ENCODE measurements at regions not wholly inside any gene's neighbourhood (a gene's known extent, or its start where the extent isn't known, plus 50 kb on each side); places are given as distances from the start of the nearest gene placed in this dataset.
"Not testable (repeated sequence)": the region's sequence is repeated elsewhere in the genome, so short reads cannot be mapped to it uniquely, and the experiment has no call there.

DNA sequence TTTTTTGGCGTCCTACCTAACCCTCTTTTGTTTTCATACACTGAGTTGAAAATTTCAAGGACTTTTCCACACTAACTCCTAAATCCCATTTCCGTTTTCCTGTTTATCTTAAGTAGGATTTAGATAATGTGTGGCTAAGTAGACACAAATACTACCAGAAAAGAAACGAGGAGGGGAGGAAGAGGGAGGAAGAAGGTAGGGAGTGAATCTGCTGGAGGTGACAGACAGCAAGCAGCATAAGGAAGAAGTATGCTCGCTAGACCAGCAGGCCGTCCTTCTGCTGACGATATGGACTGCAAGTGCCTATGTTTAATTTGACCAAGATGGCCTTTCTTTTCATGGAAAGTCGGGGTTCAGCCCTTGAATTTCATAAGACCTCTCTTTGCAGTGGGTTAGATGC is 256.9 kb upstream of the RAB4A start:
- TF ChIP-seq, protein P1, sequence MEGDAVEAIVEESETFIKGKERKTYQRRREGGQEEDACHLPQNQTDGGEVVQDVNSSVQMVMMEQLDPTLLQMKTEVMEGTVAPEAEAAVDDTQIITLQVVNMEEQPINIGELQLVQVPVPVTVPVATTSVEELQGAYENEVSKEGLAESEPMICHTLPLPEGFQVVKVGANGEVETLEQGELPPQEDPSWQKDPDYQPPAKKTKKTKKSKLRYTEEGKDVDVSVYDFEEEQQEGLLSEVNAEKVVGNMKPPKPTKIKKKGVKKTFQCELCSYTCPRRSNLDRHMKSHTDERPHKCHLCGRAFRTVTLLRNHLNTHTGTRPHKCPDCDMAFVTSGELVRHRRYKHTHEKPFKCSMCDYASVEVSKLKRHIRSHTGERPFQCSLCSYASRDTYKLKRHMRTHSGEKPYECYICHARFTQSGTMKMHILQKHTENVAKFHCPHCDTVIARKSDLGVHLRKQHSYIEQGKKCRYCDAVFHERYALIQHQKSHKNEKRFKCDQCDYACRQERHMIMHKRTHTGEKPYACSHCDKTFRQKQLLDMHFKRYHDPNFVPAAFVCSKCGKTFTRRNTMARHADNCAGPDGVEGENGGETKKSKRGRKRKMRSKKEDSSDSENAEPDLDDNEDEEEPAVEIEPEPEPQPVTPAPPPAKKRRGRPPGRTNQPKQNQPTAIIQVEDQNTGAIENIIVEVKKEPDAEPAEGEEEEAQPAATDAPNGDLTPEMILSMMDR (IDR thresholded peaks at IDR 0.05; ENCODE audit: low read depth, low read length, missing control alignments): no peak
- H3K4me3 ChIP-seq (replicated peaks; ENCODE audit: low read depth, low read length): no peak overlapping the region
- no peak for DNase-seq (ENCODE audit: extremely low read depth, low read depth)

DNA sequence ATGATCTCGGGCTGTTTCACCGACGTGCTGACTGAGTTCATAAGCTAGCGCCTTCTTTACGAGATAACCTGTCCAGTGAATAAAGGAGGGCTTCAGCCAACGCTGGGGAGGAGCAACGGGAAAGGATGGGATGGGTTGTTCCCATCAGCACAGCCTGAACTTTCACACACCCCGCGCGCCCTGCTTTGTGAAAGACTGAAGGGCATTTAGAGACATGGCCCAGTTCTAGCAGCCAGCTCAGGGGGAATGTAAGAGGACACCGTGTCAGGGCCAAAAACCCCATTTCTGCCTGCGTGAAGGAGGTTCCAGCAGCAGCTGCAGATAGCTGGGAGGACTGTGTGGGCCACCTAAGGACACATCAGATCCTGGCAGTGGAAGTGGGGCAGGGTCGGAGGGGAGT is 255.1 kb upstream of the RAB4A start:
- DNase-seq (ENCODE audit: extremely low read depth, low read depth): no peak

DNA sequence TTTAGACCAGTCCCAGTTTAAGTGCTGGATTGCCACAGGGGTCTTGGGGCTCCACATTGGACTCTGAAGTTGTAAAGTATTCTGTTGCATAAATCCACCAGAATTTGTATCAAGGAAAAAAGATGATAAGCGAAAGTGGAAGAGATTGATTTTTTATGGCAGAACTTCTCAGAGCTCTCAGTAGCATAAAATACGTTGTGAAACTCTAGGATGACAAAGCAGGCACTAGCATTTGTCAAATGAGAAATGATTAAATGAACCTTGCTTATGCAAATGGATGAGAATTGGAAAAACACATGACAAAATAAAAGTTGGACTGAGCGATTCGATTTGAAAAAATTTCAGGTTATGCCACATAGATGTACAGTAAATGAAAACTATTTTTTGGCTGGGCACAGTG is 253.8 kb upstream of the RAB4A start:
- TF ChIP-seq, protein P1 (IDR thresholded peaks at IDR 0.05; ENCODE audit: low read depth, low read length, missing control alignments): no peak
- H3K4me3 ChIP-seq (replicated peaks; ENCODE audit: low read depth, low read length): no peak overlapping the region
- no peak for DNase-seq (ENCODE audit: extremely low read depth, low read depth)

More for the DNA sequence above, 255.1 kb upstream of the RAB4A start:
- TF ChIP-seq, protein P1 (IDR thresholded peaks at IDR 0.05; ENCODE audit: low read depth, low read length, missing control alignments): no peak
- H3K4me3 ChIP-seq (replicated peaks; ENCODE audit: low read depth, low read length): no peak overlapping the region

DNA sequence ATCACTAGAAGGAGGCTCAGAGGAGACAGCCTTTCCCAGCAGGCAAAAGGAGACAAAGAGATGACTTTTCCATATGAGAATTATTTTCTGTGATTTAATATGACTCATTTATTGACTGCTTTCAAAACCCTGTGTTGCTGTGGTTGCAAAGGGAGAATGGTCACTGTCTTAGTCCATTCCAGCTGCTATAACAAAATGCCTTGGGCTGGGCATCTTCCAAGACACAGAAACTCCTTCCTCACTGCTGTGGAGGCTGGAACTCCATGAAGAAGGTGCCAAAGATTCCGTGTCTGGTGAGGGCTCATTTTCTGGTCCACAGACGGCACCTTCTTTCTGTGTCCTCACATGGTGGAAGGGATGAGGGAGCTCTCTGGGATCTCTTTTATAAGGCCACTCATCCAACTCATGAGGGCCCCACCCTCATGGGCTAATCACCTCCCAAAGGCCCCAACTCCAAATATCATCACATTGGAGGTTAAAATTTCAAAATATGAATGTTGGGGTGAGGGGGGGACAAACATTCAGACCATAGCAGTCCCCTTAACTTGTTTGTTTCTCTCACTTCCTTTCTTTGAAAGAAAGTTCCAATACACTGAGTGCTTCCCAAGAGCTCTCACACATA is 252.1 kb upstream of the RAB4A start:
- no peak for DNase-seq (ENCODE audit: extremely low read depth, low read depth)
- H3K4me3 ChIP-seq (replicated peaks; ENCODE audit: low read depth, low read length): no peak overlapping the region
- TF ChIP-seq, protein P1 (IDR thresholded peaks at IDR 0.05; ENCODE audit: low read depth, low read length, missing control alignments): no peak

GRCh38 chr1:229019663-229020271 is 251.1 kb upstream of the RAB4A start:
- TF ChIP-seq, protein P1 (IDR thresholded peaks at IDR 0.05; ENCODE audit: low read depth, low read length, missing control alignments): no peak
- no peak for DNase-seq (ENCODE audit: extremely low read depth, low read depth)
- no peak overlapping the region for H3K4me3 ChIP-seq (replicated peaks; ENCODE audit: low read depth, low read length)

DNA sequence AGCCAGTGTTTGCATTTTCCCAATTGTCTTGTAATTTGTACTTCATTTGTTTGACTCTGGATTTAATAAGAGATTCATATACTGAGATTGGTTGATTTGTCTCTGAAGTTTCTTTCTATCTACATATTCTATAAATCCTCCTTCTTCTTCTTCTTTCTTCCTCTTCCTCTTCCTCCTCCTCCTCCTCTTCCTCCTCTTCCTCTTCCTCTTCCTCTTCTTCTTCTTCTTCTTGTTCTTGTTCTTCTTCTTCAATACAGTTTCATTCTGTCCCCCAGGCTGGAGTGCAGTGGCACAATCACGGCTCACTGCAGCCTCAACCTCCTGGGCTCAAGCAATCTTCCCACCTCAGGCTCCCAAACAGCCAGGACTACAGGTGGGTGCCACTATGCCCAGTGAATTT is 249.9 kb upstream of the RAB4A start:
- not testable (repeated sequence) for DNase-seq (ENCODE audit: extremely low read depth, low read depth); H3K4me3 ChIP-seq (replicated peaks; ENCODE audit: low read depth, low read length)

GRCh38 chr1:229022595-229023333 is 248.1 kb upstream of the RAB4A start:
- no peak for DNase-seq (ENCODE audit: extremely low read depth, low read depth)
- H3K4me3 ChIP-seq (replicated peaks; ENCODE audit: low read depth, low read length): no peak overlapping the region
- TF ChIP-seq, protein P1 (IDR thresholded peaks at IDR 0.05; ENCODE audit: low read depth, low read length, missing control alignments): no peak

Measured in HFF-Myc (cell line).